ENCODE measurements at regions not wholly inside any gene's neighbourhood (a gene's known extent, or its start where the extent isn't known, plus 50 kb on each side); places are given as distances from the start of the nearest gene placed in this dataset.

DNA sequence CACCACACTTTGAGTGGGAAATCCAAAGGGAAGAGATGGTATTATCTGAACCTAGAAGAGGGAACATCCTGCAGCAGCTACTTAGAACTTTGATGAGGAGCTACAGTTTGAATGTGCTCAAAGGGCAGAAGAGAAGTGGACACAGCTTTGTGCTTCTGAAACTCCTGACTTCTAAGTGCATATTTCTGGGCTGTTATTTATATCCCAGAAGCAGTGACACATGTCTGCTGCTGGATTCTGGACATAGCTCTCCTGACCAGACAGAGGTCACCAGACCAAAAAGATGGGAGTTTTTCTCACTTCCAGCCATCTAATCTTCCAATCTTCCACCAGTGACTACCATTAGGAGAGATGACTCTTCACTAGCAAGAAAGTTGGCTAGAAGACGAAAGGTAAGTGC lies 153.9 kb downstream of the FSIP2 start:
- TF ChIP-seq CTCF (IDR thresholded peaks at IDR 0.05) (no peak), EZH2 (IDR thresholded peaks at IDR 0.05; ENCODE audit: borderline replicate concordance, insufficient read depth, low read depth, low read length, poor library complexity, severe bottlenecking) (no peak)
